CD14-positive monocyte (primary cell): ENCODE measurements at regions not wholly inside any gene's neighbourhood (a gene's known extent, or its start where the extent isn't known, plus 50 kb on each side); places are given as distances from the start of the nearest gene placed in this dataset.

ENCODE experiments used
- DNase-seq, 3 donors: peaks; one replicate each; pipeline ENCODE4 v3.0.0-alpha.2; 2011 to 2022
- H2AFZ ChIP-seq: 2 replicates; pipeline ENCODE4 v1.6.0; 2012; ENCODE audit warnings: mild to moderate bottlenecking, low read depth, low read length, inconsistent platforms; ENCODE audit not compliant: insufficient read depth, poor library complexity, severe bottlenecking
- H3K27ac ChIP-seq, 2 donors: 1 replicate in 1 of 2; 2 replicates in 1 of 2; pipeline ENCODE4 v1.5.1; 2012 to 2013; ENCODE audit warnings: low read length in 2 of 2, control low read depth in 1 of 2, inconsistent platforms in 1 of 2, low read depth in 1 of 2, mild to moderate bottlenecking in 1 of 2
- H3K27me3 ChIP-seq, 2 donors: one replicate each; pipeline versions ENCODE4 v1.6.0 to v1.6.1; 2011 to 2013; ENCODE audit warnings: low read length in 2 of 2; ENCODE audit not compliant: control insufficient read depth in 2 of 2, insufficient read depth in 2 of 2
- H3K36me3 ChIP-seq, 2 donors: replicated peaks in 1 of 2; 1 replicate in 1 of 2; 2 replicates in 1 of 2; pipeline versions ENCODE4 v1.5.1 to v1.6.1; 2012 to 2013; ENCODE audit warnings: low read length in 2 of 2, control low read depth in 1 of 2, inconsistent platforms in 1 of 2, mild to moderate bottlenecking in 1 of 2; ENCODE audit not compliant: insufficient read depth in 2 of 2, control insufficient read depth in 1 of 2
- H3K4me1 ChIP-seq, 2 donors: 1 replicate in 1 of 2; 2 replicates in 1 of 2; pipeline versions ENCODE4 v1.5.1 to v1.6.1; 2012 to 2013; ENCODE audit warnings: low read length in 2 of 2, control low read depth in 1 of 2, inconsistent platforms in 1 of 2, mild to moderate bottlenecking in 1 of 2, moderate library complexity in 1 of 2; ENCODE audit not compliant: insufficient read depth in 2 of 2, control insufficient read depth in 1 of 2
- H3K4me2 ChIP-seq: replicated peaks from 2 replicates; pipeline ENCODE3; 2012; ENCODE audit warnings: low read length, moderate library complexity, mild to moderate bottlenecking; ENCODE audit not compliant: poor library complexity, severe bottlenecking; ENCODE audit errors: extremely low read depth
- H3K4me3 ChIP-seq, 3 experiments: fragments of 200-600 bp in 1 of 3; sonication (generic) in 1 of 3; replicated peaks in 1 of 3; 1 replicate in 2 of 3; 2 replicates in 1 of 3; pipeline ENCODE4 v1.5.1; 2011 to 2013; ENCODE audit warnings: low read length in 3 of 3, mild to moderate bottlenecking in 3 of 3, control low read depth in 2 of 3, low read depth in 2 of 3, inconsistent platforms in 1 of 3, moderate library complexity in 1 of 3
- H3K79me2 ChIP-seq: 2 replicates; pipeline ENCODE4 v1.6.0; 2012; ENCODE audit warnings: mild to moderate bottlenecking, control low read depth, inconsistent platforms, low read length, moderate library complexity; ENCODE audit not compliant: insufficient read depth
- H3K9ac ChIP-seq: 2 replicates; pipeline ENCODE4 v1.6.0; 2017; ENCODE audit warnings: low read length, mild to moderate bottlenecking; ENCODE audit not compliant: insufficient read depth, poor library complexity, severe bottlenecking
- H3K9me3 ChIP-seq, 2 donors: replicated peaks in 1 of 2; 1 replicate in 1 of 2; 2 replicates in 1 of 2; pipeline versions ENCODE4 v1.5.1 to v1.6.1; 2012 to 2013; ENCODE audit warnings: low read length in 2 of 2, control low read depth in 1 of 2; ENCODE audit not compliant: control insufficient read depth in 1 of 2, insufficient read depth in 1 of 2
- H4K20me1 ChIP-seq: 2 replicates; pipeline ENCODE4 v1.6.0; 2012; ENCODE audit warnings: mild to moderate bottlenecking, low read length, control low read depth, moderate library complexity; ENCODE audit not compliant: insufficient read depth
- H3K27ac Mint-ChIP-seq, 7 donors: one replicate each; pipeline ENCODE4 v1.8.0; 2020; ENCODE audit warnings: mild to moderate bottlenecking in 7 of 7, mixed read lengths in 7 of 7, moderate library complexity in 6 of 7, inconsistent platforms in 2 of 7
- H3K27me3 Mint-ChIP-seq, 3 donors: one replicate each; pipeline ENCODE4 v1.8.0; 2021 to 2022; ENCODE audit warnings: low read depth in 3 of 3, mild to moderate bottlenecking in 3 of 3, mixed read lengths in 3 of 3, moderate library complexity in 3 of 3, inconsistent platforms in 1 of 3
- H3K36me3 Mint-ChIP-seq, 2 donors: one replicate each; pipeline ENCODE4 v1.8.0; 2020; ENCODE audit warnings: mixed read lengths in 2 of 2, inconsistent platforms in 1 of 2, mild to moderate bottlenecking in 1 of 2
- H3K4me1 Mint-ChIP-seq: one replicate; pipeline ENCODE4 v1.8.0; 2020; ENCODE audit warnings: mild to moderate bottlenecking, mixed read lengths
- H3K4me3 Mint-ChIP-seq, 2 donors: one replicate each; pipeline ENCODE4 v1.8.0; 2020; ENCODE audit warnings: mild to moderate bottlenecking in 2 of 2, mixed read lengths in 2 of 2, moderate library complexity in 1 of 2
- H3K9me3 Mint-ChIP-seq, 7 donors: one replicate each; pipeline ENCODE4 v1.8.0; 2020 to 2022; ENCODE audit warnings: mixed read lengths in 7 of 7, mild to moderate bottlenecking in 6 of 7, moderate library complexity in 6 of 7, inconsistent platforms in 2 of 7
- CTCF ChIP-seq: fragments of 200-600 bp; IDR thresholded peaks from one replicate; pipeline ENCODE4 v1.8.0; 2022; ENCODE audit warnings: antibody characterized with exemption, mild to moderate bottlenecking
- WGBS: methylation state at CpG from one replicate; pipeline ENCODE4 v1.1.5; 2013; ENCODE audit warnings: missing lambda C conversion rate; ENCODE audit not compliant: insufficient coverage; 5-methylcytosine and 5-hydroxymethylcytosine counted together
- intact Hi-C, 2 donors: fragments of 100-400 bp; cut with micrococcal nuclease; formaldehyde crosslinking; loops; one replicate each; pipeline versions ENCODE4 v1.15.0 to v1.15.1; 2023

GRCh38 chr15:87760547-87761314, 495.8 kb downstream of the NTRK3 start:
- H3K27ac Mint-ChIP-seq, result peak overlapping the region in 5 of 7 donors; percentile 24 to 94 (median 85)
- Histone ChIP-seq H3K4me2 (no peak overlapping the region), H3K27me3 (no peaks in the 10 kb centered on the region), H3K4me3 (peak overlapping the region in 1 of 3 experiments; percentile 27), H3K4me1 (peaks cover 25 to 35% of the 10 kb centered on the region in 2 donors), H3K9ac (no peak overlapping the region), H4K20me1 (no peaks in the 10 kb centered on the region), H3K79me2 (no peaks in the 10 kb centered on the region), H3K36me3 (no peaks in the 10 kb centered on the region), H3K27ac (peak overlapping the region in 1 of 2 donors; percentile 79), H2AFZ (peak overlapping the region; percentile 6), H3K9me3 (no peaks in the 10 kb centered on the region)
- intact Hi-C loops, result no loop called here
- peaks cover 29% of the 10 kb centered on the region for H3K4me1 Mint-ChIP-seq
- H3K4me3 Mint-ChIP-seq, result no peak overlapping the region
- H3K36me3 Mint-ChIP-seq, result peaks cover 5% of the 10 kb centered on the region in 2 donors
- peaks cover 0 to 8% (median 0%) of the 10 kb centered on the region in 3 donors for H3K27me3 Mint-ChIP-seq
- no peak for TF ChIP-seq CTCF
- peaks cover 0 to 10% (median 7%) of the 10 kb centered on the region in 7 donors for H3K9me3 Mint-ChIP-seq
- DNase-seq, result no peak
- WGBS, result 94% methylated on average over 2 of the region's 3 CpGs

GRCh38 chr15:87758794-87759418, 497.6 kb downstream of the NTRK3 start:
- 96% methylated on average over 4 of the region's 9 CpGs for WGBS
- intact Hi-C loops, result no loop called here
- no peak overlapping the region for H3K27ac ChIP-seq

More at GRCh38 chr15:87758794-87759418, 497.6 kb downstream of the NTRK3 start:
- Mint-ChIP-seq H3K27ac (no peak overlapping the region), H3K36me3 (peaks cover 5% of the 10 kb centered on the region in 2 donors), H3K4me3 (no peak overlapping the region), H3K27me3 (peaks cover 0 to 5% (median 0%) of the 10 kb centered on the region in 3 donors), H3K4me1 (peaks cover 27% of the 10 kb centered on the region), H3K9me3 (peaks cover 0 to 8% (median 7%) of the 10 kb centered on the region in 7 donors)
- Histone ChIP-seq H4K20me1 (no peaks in the 10 kb centered on the region), H3K9me3 (no peaks in the 10 kb centered on the region), H2AFZ (no peak overlapping the region), H3K79me2 (no peaks in the 10 kb centered on the region), H3K27me3 (no peaks in the 10 kb centered on the region), H3K4me3 (no peak overlapping the region), H3K9ac (no peak overlapping the region), H3K36me3 (no peaks in the 10 kb centered on the region), H3K4me1 (peaks cover 25 to 35% of the 10 kb centered on the region in 2 donors), H3K4me2 (no peak overlapping the region)
- no peak for DNase-seq
- TF ChIP-seq CTCF, result no peak
